HTR-8/SVneo (cell line): ENCODE measurements at regions not wholly inside any gene's neighbourhood (a gene's known extent, or its start where the extent isn't known, plus 50 kb on each side); places are given as distances from the start of the nearest gene placed in this dataset.
"Not testable (repeated sequence)": the region's sequence is repeated elsewhere in the genome, so short reads cannot be mapped to it uniquely, and the experiment has no call there.

Experiments used
- DNase-seq: peaks from one replicate; pipeline ENCODE4 v3.0.0; 2011; ENCODE audit warnings: low spot score, mixed read lengths; ENCODE audit not compliant: insufficient read length
- FAIRE-seq: peaks from 2 replicates; lab custom pipeline; 2011; peaks lifted over from hg19 to GRCh38; lab: Jason Lieb, UNC

DNA sequence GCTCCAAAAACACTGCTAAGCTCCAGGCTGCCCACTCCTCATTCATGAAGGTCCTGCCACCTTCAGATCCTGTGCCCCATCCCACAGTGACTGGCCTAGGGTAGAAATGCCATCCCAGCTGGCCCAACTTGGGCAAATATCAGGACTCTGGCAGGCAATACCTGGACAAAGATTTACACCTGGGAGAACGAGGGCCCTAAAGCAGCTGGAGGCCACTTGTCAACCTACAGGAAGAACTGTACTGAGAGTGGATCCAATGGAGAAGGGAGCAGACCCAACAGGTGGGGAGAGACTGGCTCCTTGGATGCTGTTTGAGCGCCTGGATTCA lies 57.1 kb upstream of the GATA2 start:
- FAIRE-seq, result no peak
- no peak for DNase-seq

DNA sequence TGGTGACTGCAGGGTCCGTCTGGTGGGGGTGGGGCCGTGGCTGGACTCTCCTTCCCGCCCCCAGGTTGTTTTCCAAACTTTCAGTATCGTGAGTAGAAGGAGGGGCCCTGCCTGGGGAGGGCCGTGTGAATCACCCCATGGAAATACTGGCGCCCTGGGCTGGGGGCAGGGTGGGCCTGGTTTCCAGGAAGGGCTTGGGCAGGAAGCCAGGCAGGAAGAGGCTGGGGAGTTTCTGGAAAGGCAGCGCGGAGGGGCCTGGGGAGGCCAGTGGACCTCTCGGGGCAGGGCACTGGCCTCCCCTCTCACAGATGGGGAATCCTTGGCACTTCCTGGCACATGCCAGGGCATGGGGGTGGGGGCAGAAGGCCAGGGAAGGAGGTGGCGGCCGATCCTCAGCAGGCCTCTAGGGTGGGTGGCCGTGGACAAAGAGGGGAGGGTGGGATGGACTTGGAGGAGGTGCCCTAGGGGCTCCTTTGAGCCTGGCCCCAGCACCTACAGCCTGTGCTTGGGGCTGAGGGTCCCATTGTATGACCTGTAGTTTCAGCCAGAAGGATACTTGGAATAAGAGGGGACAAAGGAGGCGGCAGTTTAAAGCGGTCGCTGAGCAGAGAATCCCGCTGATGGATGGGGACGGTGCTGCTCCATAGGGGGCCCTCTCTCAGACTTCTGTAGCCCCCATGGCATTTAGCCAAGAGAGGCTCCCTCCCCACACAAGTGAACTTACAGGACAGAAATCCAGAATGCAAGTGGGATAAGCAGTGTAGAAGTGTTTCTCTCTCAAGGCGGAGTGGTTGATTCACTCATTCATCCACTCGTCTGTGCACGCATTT lies 56.5 kb upstream of the GATA2 start:
- DNase-seq (peak; percentile 87), FAIRE-seq (no peak)

DNA sequence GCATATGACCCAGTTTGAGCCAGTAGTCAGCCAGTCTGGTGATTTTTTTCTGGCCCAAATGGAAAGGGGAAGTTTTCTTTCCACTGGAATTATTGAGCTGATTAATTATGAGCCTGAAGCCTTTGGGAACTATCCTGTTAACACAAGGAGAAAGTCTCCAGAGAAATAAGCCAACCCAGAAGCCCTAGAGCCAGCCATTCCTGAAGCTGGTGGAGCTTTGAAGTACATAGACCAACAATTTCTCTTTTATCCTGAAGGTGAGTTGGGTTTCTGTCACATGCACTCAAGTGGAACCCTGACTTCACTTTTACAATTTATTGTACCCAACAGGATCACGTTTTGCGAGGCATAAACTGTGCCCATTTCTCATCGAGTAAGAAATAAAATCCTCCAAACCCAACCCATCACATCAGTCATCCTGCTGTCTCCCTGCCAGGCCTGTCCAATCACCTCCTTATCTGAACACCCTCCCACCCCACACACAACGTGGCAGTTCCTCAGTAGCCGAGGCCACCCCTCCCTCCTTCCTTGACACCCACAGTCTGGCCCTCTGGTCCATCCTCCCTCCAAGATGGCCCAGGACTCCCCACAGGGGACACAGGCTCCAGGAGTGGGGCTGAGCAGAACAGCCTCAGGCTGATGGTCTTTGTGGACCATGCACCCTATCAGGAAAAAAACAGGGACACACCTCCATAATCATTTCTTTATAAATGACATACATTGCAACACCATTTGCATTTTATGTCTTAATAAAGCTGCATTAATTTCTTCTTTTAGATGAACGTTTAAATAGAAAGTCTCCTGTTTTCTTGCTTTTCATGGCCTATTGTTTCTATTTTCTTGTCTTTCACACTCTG lies 55.7 kb upstream of the GATA2 start:
- DNase-seq (peak; percentile 59), FAIRE-seq (no peak)

DNA sequence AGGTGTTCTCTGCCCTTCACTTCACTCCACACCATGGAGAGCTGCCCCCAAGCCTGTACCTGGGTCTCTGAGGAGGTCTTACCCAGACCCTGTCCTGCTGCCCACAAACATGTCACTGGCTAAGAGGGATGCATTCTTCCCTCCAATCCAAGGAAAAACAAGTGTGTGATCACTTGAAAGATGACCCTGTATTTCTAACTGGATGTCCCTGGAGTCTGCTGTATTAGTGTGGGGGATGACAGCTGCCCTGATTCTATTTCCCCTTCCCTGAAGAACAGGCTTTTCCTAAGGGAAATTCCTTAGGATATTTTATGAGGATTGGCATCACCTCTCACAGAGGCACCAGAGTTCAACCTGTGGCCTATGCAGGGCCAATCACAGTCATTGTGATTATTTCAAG lies 55.0 kb upstream of the GATA2 start:
- DNase-seq, result no peak
- no peak for FAIRE-seq

DNA sequence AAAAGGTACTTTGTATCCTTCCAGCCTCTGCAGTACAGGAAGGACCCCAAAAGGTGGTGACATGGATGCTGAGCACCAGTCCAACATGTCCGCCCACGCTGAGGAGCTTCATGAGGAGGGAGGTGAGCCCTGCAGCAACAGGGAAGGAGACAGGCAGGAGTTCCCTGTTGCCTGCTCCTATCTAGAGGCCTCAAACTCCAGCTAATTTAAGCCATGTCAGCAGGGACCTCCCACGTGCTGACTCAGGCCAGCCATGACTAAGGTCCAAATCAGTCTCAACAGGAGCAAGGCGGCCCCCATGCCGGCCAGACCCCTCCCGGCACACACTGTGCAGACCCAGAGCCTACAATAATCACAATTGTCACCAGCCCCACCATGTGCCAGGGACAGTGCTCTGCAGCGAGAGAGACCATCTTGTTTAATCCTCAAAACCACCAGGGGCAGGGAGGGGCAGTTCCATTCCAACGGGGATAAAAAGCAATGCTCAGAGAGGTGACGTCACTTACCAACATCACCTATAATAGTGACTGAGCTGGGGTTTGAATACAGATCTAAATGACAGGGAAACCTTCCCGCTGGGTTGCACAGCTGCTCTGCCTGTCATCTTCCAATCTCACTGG lies 54.5 kb upstream of the GATA2 start:
- FAIRE-seq, result peak; percentile 63
- no peak for DNase-seq

DNA sequence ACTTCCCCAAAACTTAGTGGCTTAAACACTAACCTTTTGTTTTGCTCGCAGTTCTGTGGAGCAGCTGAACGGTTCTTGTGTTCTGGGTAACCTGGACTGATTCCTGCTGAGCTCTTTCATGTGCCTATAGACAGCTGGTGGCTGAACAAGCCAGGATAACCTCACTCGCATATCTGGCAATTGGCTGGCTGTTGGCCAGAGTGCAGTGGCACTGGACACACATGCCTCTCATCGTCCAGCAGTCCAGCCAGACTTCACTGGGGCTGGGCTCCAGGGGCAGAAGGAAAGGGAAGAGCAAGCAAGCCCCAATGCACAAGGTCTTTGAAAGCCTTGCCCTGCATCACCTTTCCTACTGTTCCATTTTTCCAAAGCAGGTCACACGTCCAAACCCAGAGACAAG lies 53.6 kb upstream of the GATA2 start:
- DNase-seq (no peak), FAIRE-seq (no peak)

DNA sequence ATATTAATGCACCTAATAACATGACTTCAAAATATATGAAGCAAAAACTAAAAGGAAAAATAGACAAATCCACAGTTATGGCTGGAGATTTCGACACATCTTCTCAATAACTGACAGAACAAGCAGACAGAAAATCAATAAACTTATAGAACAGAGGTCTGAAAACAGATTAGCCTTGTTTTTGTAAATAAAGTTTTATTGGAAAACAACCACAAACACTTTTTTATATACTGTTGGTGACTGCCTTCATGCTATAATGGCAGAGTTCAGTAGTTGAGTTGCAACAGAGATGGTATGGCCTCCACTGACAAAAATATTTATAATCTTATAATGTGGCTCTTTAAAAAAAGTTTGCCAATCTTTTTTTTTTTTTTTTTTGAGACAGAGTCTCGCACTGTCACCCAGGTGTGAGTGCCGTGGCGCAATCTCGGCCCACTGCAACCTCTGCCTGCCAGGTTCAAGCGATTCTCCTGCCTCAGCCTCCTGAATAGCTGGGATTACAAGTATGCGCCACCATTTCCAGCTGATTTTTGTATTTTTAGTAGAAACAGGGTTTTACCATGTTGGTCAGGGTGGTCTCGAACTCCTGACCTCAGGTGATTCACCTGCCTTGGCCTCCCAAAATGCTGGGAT lies 52.2 kb upstream of the GATA2 start:
- no peak for DNase-seq
- no peak for FAIRE-seq

DNA sequence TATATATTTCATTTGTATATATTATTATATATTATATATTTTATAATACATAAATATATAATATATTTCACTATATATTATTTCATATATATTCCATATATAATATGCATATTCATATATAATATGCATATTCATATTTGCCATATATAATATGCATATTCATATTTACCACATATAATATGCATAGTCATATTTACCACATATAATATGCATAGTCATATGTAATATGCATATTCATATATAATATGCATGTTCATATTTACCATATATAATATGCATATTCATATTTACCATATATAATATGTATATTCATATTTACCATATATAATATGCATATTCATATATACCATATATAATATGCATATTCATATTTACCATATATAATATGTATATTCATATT lies 51.2 kb upstream of the GATA2 start:
- DNase-seq (no peak), FAIRE-seq (no peak)

DNA sequence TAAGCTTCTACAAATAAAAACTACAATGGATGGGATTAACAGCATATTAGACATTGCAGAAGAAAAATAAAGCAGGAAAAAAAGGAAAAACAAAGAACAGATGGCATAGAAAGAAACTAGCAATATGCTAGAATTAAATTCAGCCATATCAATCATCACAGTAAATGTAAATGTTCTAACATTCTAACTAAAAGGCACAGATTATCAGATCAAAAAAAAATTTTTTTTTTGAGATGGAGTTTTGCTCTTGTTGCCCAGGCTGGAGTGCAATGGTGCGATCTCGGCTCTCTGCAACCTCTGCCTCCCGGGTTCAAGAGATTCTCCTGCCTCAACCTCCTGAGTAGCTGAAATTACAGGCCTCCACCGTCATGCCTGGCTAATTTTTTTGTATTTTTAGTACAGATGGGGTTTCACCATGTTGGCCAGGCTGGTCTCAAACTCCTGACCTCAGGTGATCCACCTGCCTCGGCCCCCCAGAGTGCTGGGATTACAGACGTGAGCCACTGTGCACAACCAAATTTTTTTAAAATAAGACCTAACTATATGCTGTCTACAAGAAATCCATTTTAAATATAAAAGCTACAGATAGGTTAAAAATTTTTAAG lies 50.7 kb upstream of the GATA2 start:
- not testable (repeated sequence) for FAIRE-seq, DNase-seq
